HEK293 (cell line): ENCODE measurements at regions not wholly inside any gene's neighbourhood (a gene's known extent, or its start where the extent isn't known, plus 50 kb on each side); places are given as distances from the start of the nearest gene placed in this dataset.

Experiments used
- CTCF ChIA-PET: fragments of 350-600 bp; formaldehyde crosslinking; extraction: SDS; loops from one replicate; lab custom pipeline; 2021; ENCODE audit warnings: antibody characterized with exemption; lab: Yijun Ruan, JAX
- POLR2A ChIA-PET: fragments of 300-600 bp; formaldehyde crosslinking; extraction: SDS; loops from one replicate; lab custom pipeline; 2020; ENCODE audit warnings: antibody characterized with exemption, inconsistent platforms; lab: Yijun Ruan, JAX
- H3K27ac ChIP-seq: fragments of 200-500 bp; sonication (Bioruptor generic); 2 replicates; pipeline ENCODE4 v1.5.1; 2014; ENCODE audit warnings: low read depth, low read length, control low read depth, inconsistent platforms; ENCODE audit errors: extremely low read depth
- H3K36me3 ChIP-seq, 2 experiments: fragments of 200-500 bp in 1 of 2; sonication (Bioruptor generic) in 1 of 2; 1 replicate in 1 of 2; 2 replicates in 1 of 2; pipeline ENCODE4 v1.5.1; 2014 to 2017; ENCODE audit warnings: inconsistent platforms in 2 of 2, low read length in 2 of 2; ENCODE audit not compliant: control insufficient read depth in 2 of 2, insufficient read depth in 1 of 2
- H3K4me1 ChIP-seq: fragments of 200-500 bp; sonication (Bioruptor generic); 2 replicates; pipeline ENCODE4 v1.5.1; 2014; ENCODE audit warnings: mild to moderate bottlenecking, low read length, inconsistent platforms; ENCODE audit not compliant: control insufficient read depth, insufficient read depth
- H3K4me3 ChIP-seq: 2 replicates; pipeline ENCODE4 v1.5.1; 2011; ENCODE audit warnings: low read depth, mild to moderate bottlenecking, control low read depth, low read length, moderate library complexity
- H3K9me3 ChIP-seq: fragments of 200-500 bp; sonication (Bioruptor generic); 2 replicates; pipeline ENCODE4 v1.5.1; 2014; ENCODE audit warnings: low read depth, low read length, inconsistent platforms; ENCODE audit not compliant: control insufficient read depth, insufficient read depth
- KLF7 ChIP-seq: fragments of 450-650 bp; formaldehyde crosslinking; IDR thresholded peaks from 2 replicates; pipeline ENCODE4 v1.5.1; 2016; ENCODE audit warnings: missing biosample characterization, missing genetic modification characterization, borderline replicate concordance
- KLF8 ChIP-seq: fragments of 450-650 bp; formaldehyde crosslinking; IDR thresholded peaks from 2 replicates; pipeline ENCODE4 v1.5.1; 2016; ENCODE audit warnings: missing biosample characterization, missing genetic modification characterization
- PRDM1 ChIP-seq: fragments of 450-650 bp; formaldehyde crosslinking; IDR thresholded peaks from 2 replicates; pipeline ENCODE4; 2016; ENCODE audit warnings: missing biosample characterization, missing genetic modification characterization
- PRDM10 ChIP-seq: fragments of 450-650 bp; formaldehyde crosslinking; IDR thresholded peaks from 2 replicates; pipeline ENCODE4 v1.5.1; 2016; ENCODE audit warnings: missing biosample characterization, missing genetic modification characterization
- SALL2 ChIP-seq: fragments of 450-650 bp; formaldehyde crosslinking; IDR thresholded peaks from 2 replicates; pipeline ENCODE4 v1.5.0; 2017; ENCODE audit warnings: missing biosample characterization, mild to moderate bottlenecking, missing genetic modification characterization, borderline replicate concordance
- SCRT2 ChIP-seq: fragments of 450-650 bp; formaldehyde crosslinking; IDR thresholded peaks from 2 replicates; pipeline ENCODE4 v1.5.1; 2016; ENCODE audit warnings: missing biosample characterization, missing genetic modification characterization
- ZNF140 ChIP-seq: fragments of 450-650 bp; formaldehyde crosslinking; IDR thresholded peaks from 2 replicates; pipeline ENCODE4 v1.5.1; 2016; ENCODE audit warnings: missing biosample characterization, missing genetic modification characterization
- ZNF26 ChIP-seq: fragments of 450-650 bp; formaldehyde crosslinking; IDR thresholded peaks from 2 replicates; pipeline ENCODE4 v1.5.1; 2016; ENCODE audit warnings: missing biosample characterization, missing genetic modification characterization
- ZNF350 ChIP-seq: fragments of 450-650 bp; formaldehyde crosslinking; IDR thresholded peaks from 2 replicates; pipeline ENCODE4 v1.5.0; 2017; ENCODE audit warnings: missing biosample characterization, mild to moderate bottlenecking, missing genetic modification characterization
- ZNF37A ChIP-seq: fragments of 450-650 bp; IDR thresholded peaks from 2 replicates; pipeline ENCODE4 v1.5.1; 2018; ENCODE audit warnings: missing biosample characterization, missing genetic modification characterization
- ZNF48 ChIP-seq: fragments of 450-650 bp; formaldehyde crosslinking; IDR thresholded peaks from 2 replicates; pipeline ENCODE4 v1.5.1; 2016; ENCODE audit warnings: missing biosample characterization, missing genetic modification characterization
- ZNF518A ChIP-seq: fragments of 450-650 bp; formaldehyde crosslinking; conservative IDR thresholded peaks from 2 replicates; pipeline ENCODE4 v1.5.1; 2016; ENCODE audit warnings: low read depth, missing biosample characterization, missing genetic modification characterization
- ZNF623 ChIP-seq: fragments of 450-650 bp; formaldehyde crosslinking; IDR thresholded peaks from 2 replicates; pipeline ENCODE4 v1.5.1; 2016; ENCODE audit warnings: missing biosample characterization, missing genetic modification characterization
- ZNF629 ChIP-seq: fragments of 450-650 bp; formaldehyde crosslinking; IDR thresholded peaks from 2 replicates; pipeline ENCODE4 v1.5.1; 2017; ENCODE audit warnings: missing biosample characterization, missing genetic modification characterization
- ZNF677 ChIP-seq: fragments of 450-650 bp; IDR thresholded peaks from 2 replicates; pipeline ENCODE4 v1.5.0; 2018; ENCODE audit warnings: missing biosample characterization, mild to moderate bottlenecking, missing genetic modification characterization, moderate library complexity
- ZNF791 ChIP-seq: fragments of 450-650 bp; formaldehyde crosslinking; IDR thresholded peaks from 2 replicates; pipeline ENCODE4 v1.5.1; 2016; ENCODE audit warnings: missing biosample characterization, missing genetic modification characterization
- ZNF843 ChIP-seq: fragments of 450-650 bp; formaldehyde crosslinking; IDR thresholded peaks from 2 replicates; pipeline ENCODE4 v1.5.1; 2016; ENCODE audit warnings: missing biosample characterization, missing genetic modification characterization
- TF ChIP-seq, protein P1 (sequence below): fragments of 450-650 bp; formaldehyde crosslinking; IDR thresholded peaks from 2 replicates; pipeline ENCODE4 v1.5.1; 2016; ENCODE audit warnings: missing biosample characterization, missing genetic modification characterization
- TF ChIP-seq, protein P2 (sequence below): fragments of 450-650 bp; formaldehyde crosslinking; IDR thresholded peaks from 2 replicates; pipeline ENCODE4 v1.5.1; 2016; ENCODE audit warnings: missing biosample characterization, missing genetic modification characterization

GRCh38 chr1:68551459-68551858, 54.6 kb upstream of the DEPDC1 start:
- no peaks in the 10 kb centered on the region for H3K36me3 ChIP-seq
- no peak for TF ChIP-seq ZNF623 (tag by site-specific recombination)
- CTCF ChIA-PET: no interaction called here
- no peaks in the 10 kb centered on the region for H3K9me3 ChIP-seq
- H3K4me1 ChIP-seq: no peaks in the 10 kb centered on the region
- no peak overlapping the region for H3K4me3 ChIP-seq
- POLR2A ChIA-PET: no interaction called here
- H3K27ac ChIP-seq: no peak overlapping the region

- Histone ChIP-seq H3K4me1 (no peaks in the 10 kb centered on the region), H3K4me3 (no peak overlapping the region), H3K36me3 (no peaks in the 10 kb centered on the region), H3K27ac (no peak overlapping the region), H3K9me3 (no peaks in the 10 kb centered on the region)
- CTCF ChIA-PET: no interaction called here
- POLR2A ChIA-PET: no interaction called here
- TF ChIP-seq KLF8 (tag by site-specific recombination) (no peak), ZNF37A (tag by site-specific recombination) (no peak), ZNF350 (no peak), PRDM1 (no peak), ZNF791 (tag by site-specific recombination) (no peak), ZNF629 (tag by site-specific recombination) (no peak), ZNF48 (tag by site-specific recombination) (no peak), KLF7 (tag by site-specific recombination) (no peak), PRDM10 (tag by site-specific recombination) (no peak), ZNF518A (no peak), ZNF677 (tag by site-specific recombination) (no peak), ZNF843 (no peak), ZNF26 (tag by site-specific recombination) (no peak), ZNF140 (tag by site-specific recombination) (no peak), SCRT2 (tag by site-specific recombination) (no peak), SALL2 (tag by site-specific recombination) (no peak)
- TF ChIP-seq, protein P1, sequence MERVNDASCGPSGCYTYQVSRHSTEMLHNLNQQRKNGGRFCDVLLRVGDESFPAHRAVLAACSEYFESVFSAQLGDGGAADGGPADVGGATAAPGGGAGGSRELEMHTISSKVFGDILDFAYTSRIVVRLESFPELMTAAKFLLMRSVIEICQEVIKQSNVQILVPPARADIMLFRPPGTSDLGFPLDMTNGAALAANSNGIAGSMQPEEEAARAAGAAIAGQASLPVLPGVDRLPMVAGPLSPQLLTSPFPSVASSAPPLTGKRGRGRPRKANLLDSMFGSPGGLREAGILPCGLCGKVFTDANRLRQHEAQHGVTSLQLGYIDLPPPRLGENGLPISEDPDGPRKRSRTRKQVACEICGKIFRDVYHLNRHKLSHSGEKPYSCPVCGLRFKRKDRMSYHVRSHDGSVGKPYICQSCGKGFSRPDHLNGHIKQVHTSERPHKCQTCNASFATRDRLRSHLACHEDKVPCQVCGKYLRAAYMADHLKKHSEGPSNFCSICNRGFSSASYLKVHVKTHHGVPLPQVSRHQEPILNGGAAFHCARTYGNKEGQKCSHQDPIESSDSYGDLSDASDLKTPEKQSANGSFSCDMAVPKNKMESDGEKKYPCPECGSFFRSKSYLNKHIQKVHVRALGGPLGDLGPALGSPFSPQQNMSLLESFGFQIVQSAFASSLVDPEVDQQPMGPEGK (tag by site-specific recombination): no peak
- TF ChIP-seq, protein P2, sequence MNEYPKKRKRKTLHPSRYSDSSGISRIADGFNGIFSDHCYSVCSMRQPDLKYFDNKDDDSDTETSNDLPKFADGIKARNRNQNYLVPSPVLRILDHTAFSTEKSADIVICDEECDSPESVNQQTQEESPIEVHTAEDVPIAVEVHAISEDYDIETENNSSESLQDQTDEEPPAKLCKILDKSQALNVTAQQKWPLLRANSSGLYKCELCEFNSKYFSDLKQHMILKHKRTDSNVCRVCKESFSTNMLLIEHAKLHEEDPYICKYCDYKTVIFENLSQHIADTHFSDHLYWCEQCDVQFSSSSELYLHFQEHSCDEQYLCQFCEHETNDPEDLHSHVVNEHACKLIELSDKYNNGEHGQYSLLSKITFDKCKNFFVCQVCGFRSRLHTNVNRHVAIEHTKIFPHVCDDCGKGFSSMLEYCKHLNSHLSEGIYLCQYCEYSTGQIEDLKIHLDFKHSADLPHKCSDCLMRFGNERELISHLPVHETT (tag by site-specific recombination): no peak
Observed at GRCh38 chr1:68558321-68559026, 61.6 kb upstream of the DEPDC1 start.
